Fibroblast of peridontal ligament (primary cell): ENCODE measurements at regions not wholly inside any gene's neighbourhood (a gene's known extent, or its start where the extent isn't known, plus 50 kb on each side); places are given as distances from the start of the nearest gene placed in this dataset.
"Not testable (repeated sequence)": the region's sequence is repeated elsewhere in the genome, so short reads cannot be mapped to it uniquely, and the experiment has no call there.

Experiments used
- DNase-seq: peaks from one replicate; pipeline ENCODE4 v3.0.0-alpha.2; 2010; ENCODE audit errors: extremely low read depth

DNA sequence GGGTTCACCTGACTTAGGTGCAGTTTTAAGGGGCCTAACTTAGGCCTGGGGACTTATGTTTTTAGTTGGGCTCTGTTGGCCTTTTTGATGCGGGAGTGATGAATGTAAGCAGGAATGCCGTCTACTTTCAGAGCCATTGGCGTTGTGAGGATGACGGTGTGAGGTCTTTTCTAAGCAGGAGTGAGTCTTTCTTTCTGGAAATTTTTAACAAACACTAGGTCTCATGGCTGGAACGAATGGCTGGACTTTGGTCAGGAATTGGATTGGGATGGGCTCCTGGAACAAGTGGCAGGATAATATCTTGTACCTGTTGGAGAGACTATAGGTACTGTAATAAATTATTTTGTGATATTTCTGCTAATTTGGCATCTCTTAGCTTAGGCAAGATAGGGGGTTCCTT is 163.9 kb upstream of the CCZ1B start:
- DNase-seq = not testable (repeated sequence)

DNA sequence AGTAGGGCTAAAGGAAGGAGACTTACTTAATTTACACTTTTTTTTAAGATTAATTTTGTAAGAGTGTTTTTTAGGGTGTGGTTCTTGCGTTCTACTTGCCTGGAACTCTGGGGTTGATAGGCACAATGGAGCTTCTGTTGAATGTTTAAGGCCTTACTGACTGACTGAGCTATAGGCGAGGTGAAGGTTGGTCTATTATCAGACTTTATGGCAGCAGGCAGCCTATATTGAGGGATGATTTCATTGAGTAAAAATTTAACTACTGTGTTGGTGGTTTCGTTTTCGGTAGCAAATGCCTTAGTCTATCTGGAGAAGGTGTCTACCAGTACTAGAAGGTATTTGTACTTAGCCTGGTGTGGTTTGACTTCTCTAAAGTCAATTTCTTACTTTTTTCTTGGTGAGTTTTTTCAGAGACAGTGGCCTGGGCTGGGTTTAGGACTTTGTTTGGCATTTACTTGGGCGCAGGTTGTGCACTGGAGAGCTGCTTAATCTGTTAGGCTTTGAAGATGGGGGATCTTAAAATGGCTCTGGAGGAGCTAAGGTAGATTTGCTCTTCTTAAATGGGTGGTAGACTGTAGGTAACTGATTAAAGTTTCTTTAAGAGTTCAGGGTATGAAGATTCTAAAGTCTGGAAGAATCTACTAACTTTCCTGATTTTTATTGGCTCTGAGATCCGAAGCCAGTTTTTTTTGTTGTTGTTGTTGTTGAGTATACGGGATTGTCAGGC is 164.5 kb upstream of the CCZ1B start:
- DNase-seq = not testable (repeated sequence)

DNA sequence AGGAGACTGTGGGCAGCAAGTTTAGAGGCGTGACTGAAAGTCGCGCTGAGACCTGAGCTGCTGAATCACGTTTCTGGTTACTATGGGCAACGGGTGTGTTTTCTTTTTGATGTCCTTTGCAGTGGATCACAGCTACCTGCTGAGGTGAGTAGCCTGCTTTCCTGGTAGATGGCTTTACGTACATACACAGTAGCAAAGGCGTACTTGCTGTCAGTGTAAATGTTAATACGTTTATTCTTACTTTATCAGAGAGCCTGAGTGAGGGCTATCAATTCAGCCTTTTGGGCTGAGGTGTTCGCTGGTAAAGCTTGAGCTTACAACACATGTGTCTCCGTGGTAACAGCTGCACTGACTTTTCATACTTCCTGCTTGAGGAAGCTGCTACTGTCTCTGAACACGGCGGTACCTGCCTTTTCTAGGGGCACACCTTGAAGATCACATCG is 165.1 kb upstream of the CCZ1B start:
- DNase-seq = not testable (repeated sequence)

DNA sequence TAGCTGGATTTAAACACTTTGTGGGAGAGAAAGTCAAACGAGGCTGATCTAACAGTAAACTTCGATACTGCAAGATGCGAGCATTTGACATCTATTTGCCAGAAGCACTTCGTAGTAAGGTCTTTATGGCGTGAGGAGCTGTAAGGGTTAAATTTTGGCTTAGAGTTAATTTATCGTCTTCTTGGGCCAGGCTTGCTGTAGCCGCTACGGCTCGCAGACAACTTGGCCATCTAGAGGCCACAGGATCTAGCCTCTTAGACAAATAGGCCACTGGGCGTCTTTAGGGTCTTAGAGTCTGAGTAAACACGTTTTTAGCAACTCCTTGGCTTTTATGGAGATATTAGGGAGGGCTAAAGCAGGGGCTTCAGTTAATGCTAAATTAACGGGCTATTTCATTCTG is 165.6 kb upstream of the CCZ1B start:
- DNase-seq = not testable (repeated sequence)

DNA sequence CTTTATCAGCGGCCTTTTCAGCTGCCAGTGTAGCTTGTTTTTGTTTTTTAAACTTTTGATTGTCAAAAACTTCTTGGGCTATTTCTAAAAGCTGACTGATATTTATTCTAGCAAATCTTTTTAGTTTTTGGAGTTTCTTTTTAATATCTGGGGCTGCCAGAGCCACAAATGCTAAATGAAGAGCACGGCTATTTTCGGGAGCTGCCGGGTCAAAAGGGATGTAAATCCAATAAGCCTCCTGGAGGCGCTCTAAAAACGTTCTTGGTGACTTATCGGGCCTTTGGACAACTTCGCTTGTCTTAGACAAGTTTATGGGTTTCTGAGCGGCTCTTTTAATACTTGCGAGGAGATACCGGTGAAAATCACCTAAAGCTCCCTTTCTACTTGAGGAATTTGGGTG is 166.1 kb upstream of the CCZ1B start:
- not testable (repeated sequence) for DNase-seq

DNA sequence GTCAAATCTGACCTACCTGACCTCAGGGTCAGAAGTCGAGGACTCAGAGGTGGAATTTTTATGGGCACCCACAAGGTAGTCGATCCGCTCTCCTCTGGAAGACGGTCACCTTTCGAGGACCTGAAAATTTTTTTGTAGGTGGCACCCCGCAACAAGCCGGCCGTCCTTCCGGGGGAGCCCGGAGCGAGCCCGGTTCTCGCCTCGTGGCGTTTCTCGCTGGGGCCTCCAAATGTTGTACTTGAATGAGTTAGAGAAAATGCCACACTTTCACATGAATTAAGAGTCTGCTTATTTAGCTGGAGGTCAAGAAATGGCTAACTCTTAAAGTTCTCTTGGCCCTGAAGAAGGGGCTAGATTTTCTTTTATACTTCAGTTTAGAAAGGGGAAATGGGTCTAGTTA is 169.0 kb upstream of the CCZ1B start:
- not testable (repeated sequence) for DNase-seq

DNA sequence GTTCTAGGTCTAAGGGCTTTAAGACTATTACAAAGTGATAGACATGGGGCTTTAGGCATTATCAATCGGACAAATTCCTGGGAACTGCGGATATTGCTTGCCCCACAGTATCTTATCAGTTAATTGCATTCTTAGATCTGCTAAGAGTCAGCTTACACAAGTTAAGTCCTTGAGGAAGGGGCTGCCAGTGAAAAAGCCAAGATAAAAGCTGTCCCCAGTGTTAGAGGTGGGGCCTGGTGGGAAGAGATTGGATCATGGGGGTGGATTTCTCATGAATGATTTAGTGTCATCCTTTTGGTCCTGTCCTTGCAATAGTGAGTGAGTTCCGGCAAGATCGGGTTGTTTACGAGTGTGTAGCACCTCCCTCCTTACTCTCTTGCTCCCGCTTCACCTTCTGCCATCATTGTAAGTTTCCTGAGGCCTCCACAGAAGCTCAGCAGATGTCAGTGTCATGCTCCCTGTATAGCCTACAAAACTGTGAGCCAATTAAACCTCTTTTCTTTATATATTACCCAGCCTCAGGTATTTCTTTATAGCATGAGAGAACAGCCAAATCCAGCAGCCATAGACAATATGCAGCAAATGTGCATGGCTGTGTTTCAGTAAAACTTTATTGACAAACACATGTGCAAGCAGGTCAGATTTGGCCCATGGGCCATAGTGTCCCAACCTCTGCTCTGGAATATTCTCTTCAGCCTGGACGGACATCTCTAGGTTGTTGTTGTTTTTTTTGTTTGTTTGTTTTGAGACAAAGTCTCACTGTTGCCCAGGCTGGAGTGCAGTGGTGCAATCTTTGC is 169.6 kb upstream of the CCZ1B start:
- DNase-seq = not testable (repeated sequence)

DNA sequence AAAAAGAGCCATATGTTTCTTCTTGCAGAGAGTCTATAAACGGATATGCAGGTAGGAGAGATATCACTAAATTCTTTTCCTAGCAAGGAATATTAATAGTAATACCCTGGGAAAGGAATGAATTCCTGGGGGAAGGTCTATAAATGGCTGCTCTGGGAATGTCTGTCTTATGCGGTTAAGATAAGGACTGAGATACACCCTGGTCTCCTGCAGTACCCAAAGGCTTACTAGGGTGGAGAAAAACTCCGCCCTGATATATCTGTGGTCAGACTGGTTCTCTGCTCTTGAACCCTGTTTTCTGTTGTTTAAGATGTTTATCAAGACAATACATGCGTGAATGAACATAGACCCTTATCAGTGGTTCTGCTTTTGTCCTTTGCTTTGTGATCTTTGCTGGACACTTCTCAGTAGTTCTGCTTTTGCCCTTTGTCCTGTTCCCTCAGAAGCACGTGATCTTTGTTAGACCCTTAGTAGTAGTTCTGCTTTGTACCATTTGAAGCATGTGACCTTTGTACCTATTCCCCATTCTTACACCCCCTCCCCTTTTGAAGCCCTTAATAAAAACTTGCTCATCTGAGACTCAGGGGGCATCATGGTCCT is 173.1 kb upstream of the CCZ1B start:
- not testable (repeated sequence) for DNase-seq

DNA sequence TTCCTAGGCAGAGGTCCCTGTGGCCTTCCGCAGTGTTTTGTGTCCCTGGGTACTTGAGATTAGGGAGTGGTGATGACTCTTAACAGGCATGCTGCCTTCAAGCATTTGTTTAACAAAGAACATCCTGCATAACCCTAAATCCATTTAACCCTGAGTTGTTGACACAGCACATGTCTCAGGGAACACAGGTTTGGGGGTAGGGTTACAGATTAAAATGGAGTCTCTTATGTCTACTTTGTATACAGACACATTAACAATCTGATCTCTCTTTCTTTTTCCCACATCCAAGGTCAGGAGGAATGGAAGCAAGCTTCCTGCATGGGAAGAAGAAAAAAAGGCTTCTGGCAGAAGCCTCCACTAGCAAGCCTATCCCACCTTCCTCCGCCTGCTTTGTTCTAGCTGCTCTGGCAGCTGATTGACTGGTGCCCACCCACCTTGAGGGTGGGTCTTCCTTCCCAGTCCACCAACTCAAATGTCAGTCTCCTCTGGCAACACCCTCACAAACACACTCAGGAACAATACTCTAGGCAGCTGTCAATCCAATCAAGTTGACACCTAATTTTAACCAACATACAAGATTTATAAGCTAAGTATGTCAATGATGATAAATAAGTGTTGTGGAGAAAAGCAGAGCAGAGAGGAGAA is 176.5 kb upstream of the CCZ1B start:
- no peak for DNase-seq

DNA sequence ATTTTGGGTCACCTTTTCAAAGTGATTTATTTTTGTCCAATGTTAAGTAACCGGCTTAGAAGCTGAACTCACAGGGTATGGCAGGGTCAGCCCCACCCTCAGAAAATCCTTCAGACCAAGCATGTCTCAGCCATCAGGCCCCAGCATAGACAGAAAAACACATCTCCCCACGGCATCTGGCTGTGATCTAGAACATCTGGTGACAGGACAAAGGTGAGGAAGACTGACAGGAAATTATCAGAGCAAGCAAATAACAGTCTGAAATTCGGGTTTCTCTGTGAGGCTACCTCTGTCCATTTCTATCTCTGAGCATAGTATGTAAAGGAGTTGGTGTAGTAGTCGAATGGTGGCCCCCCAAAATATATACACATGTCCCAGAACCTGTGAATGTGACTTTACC is 177.0 kb upstream of the C1GALT1 start:
- no peak for DNase-seq

DNA sequence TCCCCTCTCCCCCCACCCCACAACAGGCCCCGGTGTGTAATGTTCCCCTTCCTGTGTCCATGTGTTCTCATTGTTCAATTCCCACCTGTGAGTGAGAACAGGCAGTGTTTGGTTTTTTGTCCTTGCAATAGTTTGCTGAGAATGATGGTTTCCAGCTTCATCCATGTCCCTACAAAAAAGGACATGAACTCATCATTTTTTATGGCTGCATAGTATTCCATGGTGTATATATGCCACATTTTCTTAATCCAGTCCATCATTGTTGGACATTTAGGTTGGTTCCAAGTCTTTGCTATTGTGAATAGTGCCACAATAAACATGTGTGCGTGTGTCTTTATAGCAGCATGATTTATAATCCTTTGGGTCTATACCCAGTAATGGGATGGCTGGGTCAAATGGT is 176.4 kb upstream of the C1GALT1 start:
- DNase-seq = not testable (repeated sequence)

DNA sequence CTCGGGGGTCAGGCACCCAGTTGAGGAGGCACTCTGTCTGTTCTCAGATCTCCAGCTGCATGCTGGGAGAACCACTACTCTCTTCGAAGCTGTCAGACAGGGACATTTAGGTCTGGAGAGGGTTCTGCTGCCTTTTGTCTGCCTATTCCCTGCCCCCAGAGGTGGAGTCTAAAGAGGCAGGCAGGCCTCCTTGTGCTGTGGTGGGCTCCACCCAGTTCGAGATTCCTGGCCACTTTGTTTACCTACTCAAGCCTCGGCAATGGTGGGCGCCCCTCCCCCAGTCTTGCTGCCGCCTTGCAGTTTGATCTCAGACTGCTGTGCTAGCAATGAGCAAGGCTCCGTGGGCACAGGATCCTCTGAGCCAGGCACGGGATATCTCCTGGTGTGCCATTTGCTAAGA is 171.1 kb upstream of the C1GALT1 start:
- DNase-seq = not testable (repeated sequence)

DNA sequence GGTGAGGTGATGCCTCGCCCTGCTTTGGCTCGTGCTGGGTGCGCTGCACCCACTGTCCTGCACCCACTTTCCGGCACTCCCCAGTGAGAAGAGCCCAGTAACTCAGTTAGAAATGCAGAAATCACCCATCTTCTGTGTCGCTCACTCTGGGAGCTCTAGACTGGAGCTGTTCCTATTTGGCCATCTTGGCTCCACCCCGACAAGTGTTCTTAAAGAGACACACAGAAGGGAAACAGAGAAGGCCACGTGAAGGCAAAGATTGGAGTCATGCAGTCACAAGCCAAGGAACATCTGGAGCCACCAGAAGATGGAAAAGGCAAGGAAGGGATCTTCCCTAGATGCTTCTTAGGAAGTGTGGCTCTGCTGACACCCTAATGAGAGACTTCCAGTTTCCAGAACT is 170.6 kb upstream of the C1GALT1 start:
- not testable (repeated sequence) for DNase-seq

DNA sequence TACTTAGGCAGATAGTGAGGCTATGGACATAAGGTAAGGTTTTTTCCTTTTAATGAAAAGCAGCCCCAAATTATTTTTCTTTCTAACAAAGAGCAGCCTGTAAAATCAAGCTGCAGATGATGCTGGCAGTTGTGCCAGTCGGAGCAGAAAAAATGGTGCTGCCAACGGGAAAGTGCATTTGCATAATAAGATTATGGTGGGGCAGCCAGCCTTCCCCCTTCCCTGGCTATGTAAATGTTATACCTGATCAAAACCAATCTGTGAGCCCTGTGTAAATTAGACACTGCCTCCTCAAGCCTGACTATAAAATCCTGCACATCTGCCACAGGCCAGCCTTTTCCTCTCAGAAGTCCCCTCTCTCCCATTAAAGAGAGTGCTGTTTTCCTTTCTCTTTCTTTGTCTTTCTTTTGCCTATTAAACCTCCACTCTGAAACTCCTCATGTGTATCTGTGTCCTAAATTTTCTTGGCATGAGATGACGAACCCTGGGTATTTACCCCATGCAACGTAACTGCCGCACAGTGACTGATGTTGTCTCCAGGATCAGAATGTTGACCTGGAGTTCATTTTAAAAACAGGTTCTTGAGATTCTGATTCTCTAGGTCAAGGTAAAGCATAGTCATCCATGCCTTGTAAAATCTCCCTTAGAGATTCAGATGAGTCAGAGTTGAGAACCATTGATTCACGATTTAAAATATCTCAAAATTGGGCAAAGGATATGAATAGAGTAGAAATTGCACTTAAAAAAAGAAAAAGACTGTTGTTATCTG is 167.3 kb upstream of the C1GALT1 start:
- no peak for DNase-seq

DNA sequence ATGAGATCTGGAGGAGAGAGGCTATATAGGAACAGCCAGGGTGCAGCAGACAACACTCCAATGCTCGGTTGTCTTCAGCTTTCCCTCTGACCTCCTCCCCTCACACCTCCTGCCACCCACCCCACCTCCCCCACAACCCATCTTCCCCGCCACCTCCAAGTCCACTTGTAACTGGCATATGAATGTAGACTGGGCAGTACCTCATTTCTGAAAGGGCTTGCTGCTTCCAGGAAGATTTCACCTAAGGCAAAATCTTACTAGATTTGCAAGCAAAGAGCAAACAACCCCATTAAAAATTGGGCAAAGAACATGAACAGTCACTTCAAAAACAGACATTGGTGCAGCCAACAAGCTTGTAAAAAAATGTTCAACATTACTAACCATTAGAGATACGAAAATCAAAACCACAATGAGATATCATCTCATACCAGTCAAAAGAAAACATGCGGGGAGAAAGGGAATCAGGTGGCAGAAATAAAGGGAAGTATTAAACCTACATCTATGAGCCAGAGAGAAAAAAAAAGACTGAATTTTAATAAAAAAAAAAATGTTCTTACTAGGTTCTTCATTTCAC is 164.6 kb upstream of the C1GALT1 start:
- no peak for DNase-seq

DNA sequence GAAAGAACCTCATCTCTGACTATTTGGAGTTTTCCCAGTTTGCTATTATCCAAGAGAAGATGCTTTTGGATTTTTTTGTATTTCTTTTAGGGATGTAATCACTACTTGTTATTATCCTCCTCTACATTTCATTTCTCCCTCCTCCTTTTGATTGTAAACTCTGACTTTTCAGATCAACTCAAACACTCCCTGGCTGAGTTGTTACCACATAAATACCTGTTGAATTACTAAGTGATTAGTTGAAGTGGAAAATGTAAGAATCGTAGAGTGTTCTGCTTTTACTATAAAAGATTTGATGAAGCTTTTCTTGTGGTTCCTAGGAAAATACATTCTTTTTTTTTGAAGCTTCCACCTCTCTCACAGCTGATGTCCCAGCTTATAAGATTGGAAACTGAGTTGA is 164.1 kb upstream of the C1GALT1 start:
- DNase-seq = no peak

DNA sequence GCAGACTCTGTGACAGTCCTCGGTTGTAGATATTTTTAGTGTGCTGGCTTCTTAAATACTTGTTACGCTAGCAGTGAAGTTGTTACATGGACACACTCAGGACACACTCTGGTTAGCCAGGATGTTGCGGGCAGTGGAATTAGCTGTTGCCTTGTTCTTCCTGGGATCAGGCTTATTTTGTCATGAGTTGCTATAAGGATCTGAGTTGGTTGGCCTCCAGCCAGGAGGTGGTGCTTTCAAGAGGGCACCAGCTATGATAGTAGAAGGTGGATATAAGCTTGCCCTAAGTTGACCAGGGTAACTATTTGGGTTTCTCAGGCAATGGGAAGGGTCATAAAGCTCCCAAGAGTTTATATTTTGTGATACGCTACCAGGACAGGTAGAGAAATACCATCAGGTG is 150.1 kb upstream of the C1GALT1 start:
- DNase-seq = no peak

DNA sequence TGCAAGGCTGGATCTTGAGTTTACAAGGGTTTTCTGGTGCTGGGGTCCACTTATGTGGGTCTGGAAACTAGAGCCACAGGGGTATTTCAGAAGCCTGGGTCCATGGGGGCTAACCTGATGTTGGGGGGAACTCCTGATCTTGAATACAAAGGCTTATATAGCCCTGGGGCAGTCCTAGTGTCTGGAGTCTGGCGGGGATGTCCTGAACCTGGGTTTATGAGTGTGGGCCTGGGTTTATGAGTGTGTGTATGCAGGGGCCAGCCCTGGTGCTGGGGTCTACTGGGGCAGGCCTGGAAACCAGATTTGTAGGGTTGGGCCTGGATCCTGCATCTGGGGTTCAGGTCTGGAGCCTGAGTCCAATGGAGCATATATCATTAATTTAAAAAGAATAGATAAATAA is 146.5 kb upstream of the C1GALT1 start:
- no peak for DNase-seq

DNA sequence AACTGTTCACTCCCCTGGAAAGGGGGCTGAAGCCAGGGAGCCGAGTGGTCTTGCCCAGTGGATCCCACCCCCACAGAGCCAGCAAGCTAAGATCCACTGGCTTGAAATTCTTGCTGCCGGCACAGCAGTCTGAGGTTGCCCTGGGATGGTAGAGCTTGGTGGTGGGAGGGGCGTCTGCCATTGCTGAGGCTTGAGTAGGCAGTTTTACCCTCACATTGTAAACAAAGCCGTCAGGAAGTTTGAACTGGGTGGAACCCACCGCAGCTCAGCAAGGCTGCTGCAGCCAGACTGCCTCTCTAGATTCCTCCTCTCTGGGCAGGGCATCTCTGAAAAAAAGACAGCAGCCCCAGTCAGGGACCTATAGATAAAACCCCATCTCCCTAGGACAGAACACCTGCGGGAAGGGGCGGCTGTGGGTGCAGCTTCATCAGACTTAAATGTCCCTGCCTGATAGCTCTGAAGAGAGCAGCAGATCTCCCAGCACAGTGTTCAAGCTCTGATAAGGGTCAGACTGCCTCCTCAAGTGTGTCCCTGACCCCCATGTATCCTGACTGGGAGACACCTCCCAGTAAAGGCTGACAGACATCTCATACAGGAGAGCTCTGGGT is 140.0 kb upstream of the C1GALT1 start:
- DNase-seq = not testable (repeated sequence)

DNA sequence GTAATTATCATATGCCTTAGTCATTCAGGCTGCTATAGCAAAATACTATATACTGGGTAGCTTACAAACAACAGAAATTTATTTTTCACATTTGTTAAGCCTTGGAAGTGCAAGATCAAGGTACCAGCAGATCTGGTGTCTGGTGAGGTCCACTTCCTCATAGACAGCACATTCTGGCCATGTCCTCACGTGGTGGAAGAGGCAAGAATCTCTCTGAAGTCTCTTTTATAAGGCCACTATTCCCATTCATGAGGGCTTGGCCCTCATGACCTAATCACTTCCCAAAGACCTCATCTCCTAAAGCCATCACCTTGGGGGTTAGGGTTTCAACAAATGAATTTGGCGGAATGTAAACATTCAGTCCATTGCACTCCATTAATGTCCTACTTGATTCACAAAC is 137.5 kb upstream of the C1GALT1 start:
- no peak for DNase-seq

DNA sequence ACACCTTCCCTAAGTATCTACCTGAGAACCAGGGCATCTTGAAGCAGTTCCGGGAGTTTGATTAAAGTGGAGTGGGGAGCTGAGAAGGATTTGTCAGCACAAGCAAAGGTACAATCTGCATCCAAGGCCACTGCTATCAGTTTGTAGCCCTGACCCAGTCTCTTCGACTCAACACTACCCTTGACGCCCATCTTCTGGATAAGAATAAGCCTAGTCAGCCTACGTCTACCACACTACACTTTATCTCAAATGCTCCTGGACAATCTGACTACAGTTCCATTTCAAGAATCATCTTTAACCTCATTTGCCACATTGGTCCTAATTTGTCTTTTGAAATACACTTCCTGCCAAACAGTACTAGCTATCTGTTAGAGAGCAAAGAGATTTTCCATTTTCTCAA is 134.1 kb upstream of the C1GALT1 start:
- no peak for DNase-seq
